ENCODE measurements at regions not wholly inside any gene's neighbourhood (a gene's known extent, or its start where the extent isn't known, plus 50 kb on each side); places are given as distances from the start of the nearest gene placed in this dataset.
A peak's percentile ranks its signal among the peaks of the same experiment; 100 is the strongest.

DNA sequence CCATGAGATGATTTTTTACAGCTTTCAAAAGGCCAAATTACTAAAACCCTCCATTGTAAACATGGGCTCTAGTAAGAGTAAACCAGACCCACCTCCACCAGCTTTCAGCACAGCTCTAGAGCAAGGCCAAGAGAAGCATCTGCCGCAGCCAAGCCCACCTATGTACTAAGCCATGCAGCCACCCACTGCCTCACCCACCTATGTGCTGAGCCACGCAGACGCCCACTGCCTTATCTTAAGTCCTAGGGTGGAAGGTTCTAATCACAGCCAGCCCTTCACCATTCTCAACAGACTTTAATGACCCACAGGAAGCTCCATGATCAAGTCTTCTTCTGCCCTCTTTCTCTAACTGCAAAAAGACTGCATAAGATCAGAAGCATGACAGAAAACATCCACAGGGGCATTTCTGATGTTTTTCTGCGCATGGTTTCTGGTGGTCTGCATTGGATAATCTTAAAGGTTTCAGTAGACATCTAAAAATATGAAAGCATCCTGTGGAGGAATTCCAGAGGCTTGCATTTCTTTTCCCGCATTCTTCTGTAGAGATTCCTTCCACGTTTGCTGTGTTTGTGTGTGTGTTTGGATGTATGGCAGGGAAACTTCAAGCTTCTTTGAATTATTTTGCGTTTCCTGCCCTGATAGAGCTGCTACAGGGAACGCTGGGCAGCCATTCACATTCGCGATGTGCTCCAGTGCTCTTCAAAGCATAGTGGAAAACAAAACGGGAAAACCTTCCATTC is 286.1 kb upstream of the KLF6 start:
- DNase-seq (ENCODE audit: low read depth) = no peak
- TF ChIP-seq, protein P1, sequence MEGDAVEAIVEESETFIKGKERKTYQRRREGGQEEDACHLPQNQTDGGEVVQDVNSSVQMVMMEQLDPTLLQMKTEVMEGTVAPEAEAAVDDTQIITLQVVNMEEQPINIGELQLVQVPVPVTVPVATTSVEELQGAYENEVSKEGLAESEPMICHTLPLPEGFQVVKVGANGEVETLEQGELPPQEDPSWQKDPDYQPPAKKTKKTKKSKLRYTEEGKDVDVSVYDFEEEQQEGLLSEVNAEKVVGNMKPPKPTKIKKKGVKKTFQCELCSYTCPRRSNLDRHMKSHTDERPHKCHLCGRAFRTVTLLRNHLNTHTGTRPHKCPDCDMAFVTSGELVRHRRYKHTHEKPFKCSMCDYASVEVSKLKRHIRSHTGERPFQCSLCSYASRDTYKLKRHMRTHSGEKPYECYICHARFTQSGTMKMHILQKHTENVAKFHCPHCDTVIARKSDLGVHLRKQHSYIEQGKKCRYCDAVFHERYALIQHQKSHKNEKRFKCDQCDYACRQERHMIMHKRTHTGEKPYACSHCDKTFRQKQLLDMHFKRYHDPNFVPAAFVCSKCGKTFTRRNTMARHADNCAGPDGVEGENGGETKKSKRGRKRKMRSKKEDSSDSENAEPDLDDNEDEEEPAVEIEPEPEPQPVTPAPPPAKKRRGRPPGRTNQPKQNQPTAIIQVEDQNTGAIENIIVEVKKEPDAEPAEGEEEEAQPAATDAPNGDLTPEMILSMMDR (IDR thresholded peaks at IDR 0.05; ENCODE audit: insufficient read depth, low read length) = no peak
- H3K4me3 ChIP-seq (ENCODE audit: low read depth, low read length) = no peak overlapping the region

DNA sequence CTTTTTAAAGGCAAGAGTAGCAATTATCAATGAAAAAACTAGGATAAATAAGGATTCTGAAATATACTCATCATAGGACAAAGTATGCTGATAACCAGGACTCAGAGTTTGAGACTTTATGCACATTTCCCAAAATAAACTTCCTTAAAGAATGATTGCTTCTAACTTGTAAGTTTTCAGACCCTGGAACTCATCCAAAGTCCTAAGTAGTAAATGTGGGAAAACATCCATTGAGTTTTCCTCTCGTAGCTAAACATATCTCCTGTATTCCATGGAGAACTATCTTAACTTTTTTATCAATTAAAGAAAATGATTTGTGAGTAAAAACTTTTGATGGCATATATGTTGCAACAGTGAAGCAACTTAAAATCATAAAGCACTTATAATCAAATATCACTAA is 285.2 kb upstream of the KLF6 start:
- DNase-seq (ENCODE audit: low read depth) = peak; percentile 49
- H3K4me3 ChIP-seq (ENCODE audit: low read depth, low read length) = no peak overlapping the region
- TF ChIP-seq, protein P1 (IDR thresholded peaks at IDR 0.05; ENCODE audit: insufficient read depth, low read length) = no peak

DNA sequence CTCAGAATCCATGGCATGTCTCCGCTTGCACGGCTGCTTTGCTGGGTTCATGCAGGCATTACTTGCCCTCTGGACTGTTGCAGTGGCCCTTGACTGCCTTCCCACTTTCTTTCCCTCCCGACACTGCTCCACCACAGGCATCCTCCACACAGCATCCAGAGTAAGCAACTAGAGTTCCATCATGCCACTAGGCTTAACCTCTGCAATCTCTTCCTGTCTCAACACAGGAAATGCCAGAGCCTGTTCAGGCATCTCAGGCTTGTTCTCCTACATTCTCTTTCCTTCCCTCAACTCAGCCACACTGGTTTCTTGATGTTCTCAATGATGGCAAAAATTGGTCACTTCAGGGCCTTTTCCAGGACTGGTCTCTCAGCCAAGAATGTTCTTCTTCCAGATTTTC is 284.5 kb upstream of the KLF6 start:
- peak; percentile 76 for DNase-seq (ENCODE audit: low read depth)
- TF ChIP-seq, protein P1 (IDR thresholded peaks at IDR 0.05; ENCODE audit: insufficient read depth, low read length) = no peak

DNA sequence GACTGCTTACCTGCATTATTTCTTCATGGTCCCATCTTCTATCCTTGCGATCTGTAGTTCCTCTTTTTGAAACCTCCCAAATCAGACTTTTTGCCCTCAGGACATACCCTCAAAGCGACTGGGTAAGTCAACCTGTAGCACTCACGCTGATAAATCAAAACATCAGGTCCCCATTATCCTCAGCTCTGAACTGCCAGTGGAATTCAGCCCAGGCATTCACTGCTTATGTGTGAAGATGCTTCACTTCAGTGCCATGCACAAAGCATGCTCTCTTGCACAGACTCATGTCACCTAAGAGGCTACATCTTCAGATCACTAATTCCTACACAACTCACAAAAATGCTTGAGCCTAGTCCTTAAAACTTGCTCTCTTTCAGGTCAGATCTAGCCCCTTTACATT is 283.6 kb upstream of the KLF6 start:
- TF ChIP-seq, protein P1 (IDR thresholded peaks at IDR 0.05; ENCODE audit: insufficient read depth, low read length) = no peak
- DNase-seq (ENCODE audit: low read depth) = no peak
- H3K4me3 ChIP-seq (ENCODE audit: low read depth, low read length) = no peak overlapping the region

More for the DNA sequence above, 284.5 kb upstream of the KLF6 start:
- H3K4me3 ChIP-seq (ENCODE audit: low read depth, low read length) = no peak overlapping the region

DNA sequence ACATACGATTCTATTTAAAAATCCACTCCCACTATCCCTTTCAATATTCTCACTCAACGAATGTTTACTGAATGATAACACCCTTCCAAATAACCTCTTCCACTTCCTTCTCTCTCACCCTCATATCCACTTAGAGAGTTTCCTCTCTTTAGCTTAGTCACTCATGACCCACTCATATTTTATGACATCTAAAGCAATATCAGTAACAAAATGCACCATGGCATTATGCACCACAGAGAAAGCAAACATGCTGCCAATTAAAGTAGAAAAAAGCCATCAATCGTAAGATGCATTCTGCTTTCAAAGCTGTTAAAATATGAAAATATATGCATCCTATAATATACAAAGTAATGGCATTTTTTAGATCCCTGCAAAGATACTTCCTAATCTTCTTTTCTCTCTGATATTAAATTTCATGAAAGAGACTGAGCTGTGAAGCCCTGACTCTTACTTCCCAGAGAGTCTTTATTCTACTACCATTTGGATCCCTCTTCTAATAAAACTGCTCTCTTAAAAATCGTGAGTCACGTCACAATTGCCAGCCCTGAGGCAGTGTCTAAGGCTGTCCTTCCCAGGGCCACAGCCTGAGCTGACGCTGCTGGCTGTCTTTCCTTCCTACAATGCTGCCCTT is 283.0 kb upstream of the KLF6 start:
- H3K4me3 ChIP-seq (ENCODE audit: low read depth, low read length) = no peak overlapping the region
- TF ChIP-seq, protein P1 (IDR thresholded peaks at IDR 0.05; ENCODE audit: insufficient read depth, low read length) = no peak
- peak; percentile 45 for DNase-seq (ENCODE audit: low read depth)

DNA sequence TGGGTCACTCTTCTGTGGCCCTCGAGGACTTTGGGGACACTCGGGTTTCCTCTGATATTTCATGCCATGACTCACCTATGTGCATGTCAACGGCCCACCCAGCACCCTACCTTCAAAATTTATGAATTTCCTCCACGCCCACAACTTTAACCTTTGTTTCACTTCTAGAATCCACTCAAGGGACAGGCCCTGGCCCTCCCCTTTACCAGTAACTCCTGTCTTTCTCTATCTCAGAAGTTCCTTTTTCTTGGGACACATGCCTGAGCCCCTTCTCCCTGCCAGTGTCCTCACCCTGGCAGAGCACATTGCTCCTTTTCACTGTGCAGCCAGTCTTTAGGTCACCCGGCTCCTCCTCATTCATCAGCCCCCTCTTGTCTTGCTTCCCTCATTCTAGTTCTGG is 282.5 kb upstream of the KLF6 start:
- H3K4me3 ChIP-seq (ENCODE audit: low read depth, low read length) = no peak overlapping the region
- TF ChIP-seq, protein P1 (IDR thresholded peaks at IDR 0.05; ENCODE audit: insufficient read depth, low read length) = no peak
- DNase-seq (ENCODE audit: low read depth) = no peak

Measured in fibroblast of the aortic adventitia (primary cell).